ENCODE measurements at regions not wholly inside any gene's neighbourhood (a gene's known extent, or its start where the extent isn't known, plus 50 kb on each side); places are given as distances from the start of the nearest gene placed in this dataset.

DNA sequence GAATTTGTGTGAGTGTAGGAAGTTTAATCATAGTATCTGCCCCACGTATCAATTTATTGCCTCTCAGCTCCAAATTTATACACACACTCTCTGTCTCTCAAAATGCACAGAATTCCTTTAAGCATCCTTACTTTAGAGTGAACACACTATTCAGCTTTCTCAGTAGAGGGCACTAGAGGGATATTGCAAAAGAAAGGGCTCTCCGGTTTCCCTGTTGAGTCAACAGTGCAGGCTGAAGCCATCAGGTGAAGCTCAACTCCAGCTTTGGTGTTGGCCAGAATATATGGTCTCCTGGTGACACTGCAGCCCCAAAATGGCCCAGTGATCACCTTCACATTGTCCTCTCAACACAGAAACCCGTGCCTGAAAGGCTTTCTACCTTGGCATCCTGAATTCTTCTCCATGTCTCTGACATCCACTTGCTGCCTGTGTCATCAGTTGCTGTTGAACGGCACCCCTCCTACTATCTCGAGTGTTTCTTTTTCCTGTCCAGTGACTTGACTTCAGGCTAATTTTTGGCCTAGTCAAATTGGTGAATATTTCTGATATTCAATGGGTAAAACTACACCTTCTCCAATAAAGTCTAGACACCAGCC lies 670.5 kb downstream of the GABRG1 start:
- TF ChIP-seq, protein P1, sequence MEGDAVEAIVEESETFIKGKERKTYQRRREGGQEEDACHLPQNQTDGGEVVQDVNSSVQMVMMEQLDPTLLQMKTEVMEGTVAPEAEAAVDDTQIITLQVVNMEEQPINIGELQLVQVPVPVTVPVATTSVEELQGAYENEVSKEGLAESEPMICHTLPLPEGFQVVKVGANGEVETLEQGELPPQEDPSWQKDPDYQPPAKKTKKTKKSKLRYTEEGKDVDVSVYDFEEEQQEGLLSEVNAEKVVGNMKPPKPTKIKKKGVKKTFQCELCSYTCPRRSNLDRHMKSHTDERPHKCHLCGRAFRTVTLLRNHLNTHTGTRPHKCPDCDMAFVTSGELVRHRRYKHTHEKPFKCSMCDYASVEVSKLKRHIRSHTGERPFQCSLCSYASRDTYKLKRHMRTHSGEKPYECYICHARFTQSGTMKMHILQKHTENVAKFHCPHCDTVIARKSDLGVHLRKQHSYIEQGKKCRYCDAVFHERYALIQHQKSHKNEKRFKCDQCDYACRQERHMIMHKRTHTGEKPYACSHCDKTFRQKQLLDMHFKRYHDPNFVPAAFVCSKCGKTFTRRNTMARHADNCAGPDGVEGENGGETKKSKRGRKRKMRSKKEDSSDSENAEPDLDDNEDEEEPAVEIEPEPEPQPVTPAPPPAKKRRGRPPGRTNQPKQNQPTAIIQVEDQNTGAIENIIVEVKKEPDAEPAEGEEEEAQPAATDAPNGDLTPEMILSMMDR (IDR thresholded peaks at IDR 0.05 in 2 of 3, conservative IDR thresholded peaks at IDR 0.05 in 1 of 3; ENCODE audit: control insufficient read depth in 2 of 3, extremely low read depth in 1 of 3, insufficient read depth in 1 of 3, low read depth in 3 of 3, low read length in 3 of 3): peak; percentile 36 to 48 (median 47); a peak in 4 of 6 replicates
- TF ChIP-seq RAD21 (IDR thresholded peaks at IDR 0.05; ENCODE audit: insufficient read depth, low read depth, low read length) (peak; percentile 71), SMC3 (IDR thresholded peaks at IDR 0.05; ENCODE audit: borderline replicate concordance, low read length) (peak; percentile 52; the same call in 1 of the 2 replicates), SIN3A (IDR thresholded peaks at IDR 0.05; ENCODE audit: low read depth, low read length) (no peak), SIX5 (IDR thresholded peaks at IDR 0.05; ENCODE audit: low read depth, low read length, severe bottlenecking) (no peak)
- H3K27ac ChIP-seq (ENCODE audit: control insufficient read depth, insufficient read depth): no peak overlapping the region
- SMC1A ChIA-PET (ENCODE audit: uncharacterized antibody, unreplicated experiment): interaction anchor here (0.8 kb wide), 1 partner anchor 525 kb away, joined by 3 read pairs; no protein-coding TSS in a partner anchor
- ATAC-seq (peak; percentile 87), DNase-seq (ENCODE audit: low read depth, low spot score) (no peak), FAIRE-seq (no peak)
- H4K20me1 ChIP-seq (ENCODE audit: control insufficient read depth, insufficient read depth): no peaks in the 10 kb centered on the region
- in situ Hi-C loops (cut with MboI) (loop anchor here (25.0 kb wide), 1 partner anchor 809 kb away; no protein-coding TSS in a partner anchor), intact Hi-C loops (cut with micrococcal nuclease; ENCODE audit: unreplicated experiment) (loop anchor here (5.0 kb wide), 1 partner anchor 819 kb away; no protein-coding TSS in a partner anchor)
- no peaks in the 10 kb centered on the region for H3K9me3 ChIP-seq (replicated peaks; ENCODE audit: control insufficient read depth, insufficient read depth, low read length)
- H3K4me3 ChIP-seq: no peak overlapping the region
- no peaks in the 10 kb centered on the region for H3K27me3 ChIP-seq (replicated peaks in 1 of 2; ENCODE audit: control insufficient read depth in 2 of 2, insufficient read depth in 2 of 2, low read length in 1 of 2)
- CTCF ChIA-PET: interaction anchor here (1.0 to 2.5 kb wide), 8 partner anchors 11 to 1195 kb away, joined by 3 to 13 read pairs (median 5); no protein-coding TSS in a partner anchor
- no TSS peak for BruUV-seq (replicated peaks)
- RAD21 ChIA-PET (ENCODE audit: unreplicated experiment): interaction anchor here (0.8 to 1.5 kb wide), 2 partner anchors 817 to 1195 kb away, joined by 4 read pairs; no protein-coding TSS in a partner anchor
- H3K36me3 ChIP-seq (ENCODE audit: control insufficient read depth in 2 of 2, insufficient read depth in 2 of 2, low read length in 1 of 2): no peaks in the 10 kb centered on the region
- H3K79me2 ChIP-seq (ENCODE audit: control insufficient read depth, insufficient read depth, low read length): no peaks in the 10 kb centered on the region
- no peak overlapping the region for H2AFZ ChIP-seq (ENCODE audit: control insufficient read depth, low read depth, low read length)
- 21% methylated on average over 5 of the region's 5 CpGs for WGBS (ENCODE audit: insufficient coverage, insufficient replicate concordance, low lambda C conversion rate, missing lambda C conversion rate)
- no peak overlapping the region for H3K4me2 ChIP-seq (ENCODE audit: control insufficient read depth, insufficient read depth)
- H3K4me1 ChIP-seq (ENCODE audit: control insufficient read depth, insufficient read depth, low read length): no peaks in the 10 kb centered on the region
- POLR2A ChIA-PET: no interaction called here
- H3K9ac ChIP-seq (ENCODE audit: control insufficient read depth, insufficient read depth, low read length): no peak overlapping the region

All from GM12878 (cell line).